ENCODE measurements at regions not wholly inside any gene's neighbourhood (a gene's known extent, or its start where the extent isn't known, plus 50 kb on each side); places are given as distances from the start of the nearest gene placed in this dataset.
"Not testable (repeated sequence)": the region's sequence is repeated elsewhere in the genome, so short reads cannot be mapped to it uniquely, and the experiment has no call there.

DNA sequence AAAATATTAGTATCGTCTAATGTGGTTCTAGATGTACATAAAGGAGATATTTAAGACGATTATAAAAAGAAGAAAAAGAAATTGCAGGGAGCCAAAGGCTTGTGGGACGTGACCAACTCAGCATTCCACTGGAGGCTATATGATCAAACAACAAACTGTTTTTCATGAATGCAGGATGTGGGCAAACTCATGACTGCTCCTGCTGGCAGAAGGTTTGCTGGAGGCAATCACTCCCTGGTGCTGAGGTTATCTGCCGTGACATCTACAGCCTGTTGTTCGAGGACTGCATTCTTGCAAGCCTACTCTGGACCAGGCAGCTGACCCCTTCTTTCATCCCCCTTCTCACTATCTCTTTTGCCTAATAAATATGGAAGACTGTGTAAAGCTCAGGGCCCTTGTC is 518.1 kb downstream of the UQCRFS1 start:
- no peak for FAIRE-seq
- Histone ChIP-seq H3K27me3 (ENCODE audit: control insufficient read depth, insufficient read depth, low read length) (no peaks in the 10 kb centered on the region), H3K4me3 (ENCODE audit: low read depth, low read length) (no peak overlapping the region), H3K36me3 (ENCODE audit: control insufficient read depth, insufficient read depth, low read length) (no peaks in the 10 kb centered on the region)
- TF ChIP-seq, protein P1, sequence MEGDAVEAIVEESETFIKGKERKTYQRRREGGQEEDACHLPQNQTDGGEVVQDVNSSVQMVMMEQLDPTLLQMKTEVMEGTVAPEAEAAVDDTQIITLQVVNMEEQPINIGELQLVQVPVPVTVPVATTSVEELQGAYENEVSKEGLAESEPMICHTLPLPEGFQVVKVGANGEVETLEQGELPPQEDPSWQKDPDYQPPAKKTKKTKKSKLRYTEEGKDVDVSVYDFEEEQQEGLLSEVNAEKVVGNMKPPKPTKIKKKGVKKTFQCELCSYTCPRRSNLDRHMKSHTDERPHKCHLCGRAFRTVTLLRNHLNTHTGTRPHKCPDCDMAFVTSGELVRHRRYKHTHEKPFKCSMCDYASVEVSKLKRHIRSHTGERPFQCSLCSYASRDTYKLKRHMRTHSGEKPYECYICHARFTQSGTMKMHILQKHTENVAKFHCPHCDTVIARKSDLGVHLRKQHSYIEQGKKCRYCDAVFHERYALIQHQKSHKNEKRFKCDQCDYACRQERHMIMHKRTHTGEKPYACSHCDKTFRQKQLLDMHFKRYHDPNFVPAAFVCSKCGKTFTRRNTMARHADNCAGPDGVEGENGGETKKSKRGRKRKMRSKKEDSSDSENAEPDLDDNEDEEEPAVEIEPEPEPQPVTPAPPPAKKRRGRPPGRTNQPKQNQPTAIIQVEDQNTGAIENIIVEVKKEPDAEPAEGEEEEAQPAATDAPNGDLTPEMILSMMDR (IDR thresholded peaks at IDR 0.05; ENCODE audit: insufficient read depth, low read length, severe bottlenecking): no peak
- DNase-seq (ENCODE audit: low read depth): no peak

DNA sequence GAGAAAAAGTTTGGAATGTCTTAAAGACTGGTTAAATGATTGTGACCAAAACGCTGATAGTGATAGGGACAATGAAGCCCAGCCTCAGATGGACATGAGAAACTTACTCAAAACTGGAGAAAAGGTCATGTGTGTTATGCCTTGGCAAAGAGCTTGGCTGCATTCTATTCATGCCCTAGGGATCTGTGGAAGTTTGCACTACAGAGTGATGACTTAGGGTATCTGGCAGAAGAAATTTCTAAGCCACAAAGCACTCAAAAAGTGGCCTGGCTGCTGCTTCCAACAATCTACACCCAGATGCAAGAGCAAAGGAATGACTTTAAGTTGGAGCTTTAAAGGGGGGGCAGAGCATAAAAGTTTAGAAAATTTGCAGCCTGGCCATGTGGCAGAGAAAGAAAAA is 521.3 kb downstream of the UQCRFS1 start:
- DNase-seq (ENCODE audit: low read depth): no peak
- Histone ChIP-seq H3K4me3 (ENCODE audit: low read depth, low read length) (no peak overlapping the region), H3K27me3 (ENCODE audit: control insufficient read depth, insufficient read depth, low read length) (no peaks in the 10 kb centered on the region), H3K36me3 (ENCODE audit: control insufficient read depth, insufficient read depth, low read length) (no peaks in the 10 kb centered on the region)
- no peak for FAIRE-seq
- TF ChIP-seq, protein P1 (IDR thresholded peaks at IDR 0.05; ENCODE audit: insufficient read depth, low read length, severe bottlenecking): no peak

DNA sequence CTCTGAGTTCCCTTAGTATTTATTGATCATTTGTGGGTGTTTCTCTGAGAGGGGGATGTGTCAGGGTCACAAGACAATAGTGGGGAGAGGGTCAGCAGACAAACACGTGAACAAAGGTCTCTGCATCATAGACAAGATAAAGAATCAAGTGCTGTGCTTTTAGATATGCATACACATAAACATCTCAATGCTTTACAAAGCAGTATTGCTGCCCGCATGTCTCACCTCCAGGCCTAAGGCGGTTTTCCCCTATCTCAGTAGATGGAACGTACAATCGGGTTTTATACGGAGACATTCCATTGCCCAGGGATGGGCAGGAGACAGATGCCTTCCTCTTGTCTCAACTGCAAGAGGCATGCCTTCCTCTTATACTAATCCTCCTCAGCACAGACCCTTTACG is 523.5 kb downstream of the UQCRFS1 start:
- not testable (repeated sequence) for H3K27me3 ChIP-seq (ENCODE audit: control insufficient read depth, insufficient read depth, low read length); H3K4me3 ChIP-seq (ENCODE audit: low read depth, low read length); DNase-seq (ENCODE audit: low read depth); H3K36me3 ChIP-seq (ENCODE audit: control insufficient read depth, insufficient read depth, low read length); FAIRE-seq

DNA sequence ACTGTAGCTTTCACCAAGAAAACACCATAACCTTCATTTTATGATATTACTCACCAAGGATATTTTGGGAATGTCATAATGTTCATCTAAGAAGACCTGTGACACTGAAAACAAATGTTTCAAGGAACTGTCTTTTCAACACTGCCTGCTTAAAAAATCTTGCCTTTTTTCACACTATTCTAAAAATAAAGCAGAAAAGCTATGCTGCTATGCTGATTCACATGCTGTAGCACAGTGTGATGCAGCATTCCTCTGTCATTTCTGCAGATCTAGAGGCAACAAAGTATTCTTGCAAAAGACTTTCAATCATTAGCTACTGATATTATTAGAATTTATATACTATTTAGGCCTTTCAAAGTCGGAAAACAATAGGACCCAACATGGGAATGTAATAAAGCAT is 525.7 kb downstream of the UQCRFS1 start:
- no peak for FAIRE-seq
- H3K27me3 ChIP-seq (ENCODE audit: control insufficient read depth, insufficient read depth, low read length): no peaks in the 10 kb centered on the region
- H3K36me3 ChIP-seq (ENCODE audit: control insufficient read depth, insufficient read depth, low read length): no peaks in the 10 kb centered on the region

DNA sequence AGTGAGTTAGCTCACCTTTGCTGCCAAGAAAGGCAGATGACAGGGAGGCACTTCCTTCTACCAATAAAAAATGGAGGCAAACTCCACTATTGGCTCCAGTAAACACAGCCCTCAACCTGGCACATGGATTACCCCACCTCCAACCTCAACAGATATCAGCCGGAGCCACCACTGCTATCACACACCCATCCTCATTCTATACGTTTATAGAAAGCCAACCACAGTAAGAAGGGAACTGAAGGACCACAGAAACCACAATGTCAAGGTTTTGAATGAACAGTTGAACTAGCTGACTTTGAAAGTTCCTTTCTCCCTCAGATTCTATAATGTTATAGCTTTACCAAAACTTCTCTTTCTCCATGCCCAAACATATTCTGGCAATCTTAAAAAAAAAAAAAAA is 526.2 kb downstream of the UQCRFS1 start:
- Histone ChIP-seq H3K4me3 (ENCODE audit: low read depth, low read length) (no peak overlapping the region), H3K27me3 (ENCODE audit: control insufficient read depth, insufficient read depth, low read length) (no peaks in the 10 kb centered on the region), H3K36me3 (ENCODE audit: control insufficient read depth, insufficient read depth, low read length) (no peaks in the 10 kb centered on the region)
- FAIRE-seq: no peak
- TF ChIP-seq, protein P1 (IDR thresholded peaks at IDR 0.05; ENCODE audit: insufficient read depth, low read length, severe bottlenecking): no peak
- no peak for DNase-seq (ENCODE audit: low read depth)

More for the DNA sequence above, 525.7 kb downstream of the UQCRFS1 start:
- DNase-seq (ENCODE audit: low read depth): no peak
- TF ChIP-seq, protein P1 (IDR thresholded peaks at IDR 0.05; ENCODE audit: insufficient read depth, low read length, severe bottlenecking): no peak
- no peak overlapping the region for H3K4me3 ChIP-seq (ENCODE audit: low read depth, low read length)

DNA sequence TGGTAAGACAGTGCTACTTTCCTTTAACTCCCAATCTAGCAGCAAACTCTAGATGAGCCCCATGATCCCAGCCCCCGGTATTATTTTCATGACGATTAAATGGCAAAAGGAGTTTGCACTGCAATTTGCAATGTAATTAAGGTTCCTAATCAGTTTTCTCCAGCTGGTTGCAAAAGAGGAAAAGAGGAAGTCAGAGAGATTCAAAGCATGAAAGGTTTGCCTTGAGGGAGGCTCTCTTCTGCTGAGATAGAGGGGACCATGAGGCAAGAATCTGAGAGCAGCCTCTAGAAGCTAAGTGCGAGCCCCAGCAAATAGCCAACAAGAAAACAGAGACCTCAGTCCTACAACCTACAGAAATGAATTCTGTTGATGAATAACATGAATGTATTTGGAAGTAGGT is 527.1 kb downstream of the UQCRFS1 start:
- Histone ChIP-seq H3K27me3 (ENCODE audit: control insufficient read depth, insufficient read depth, low read length) (no peaks in the 10 kb centered on the region), H3K4me3 (ENCODE audit: low read depth, low read length) (no peak overlapping the region), H3K36me3 (ENCODE audit: control insufficient read depth, insufficient read depth, low read length) (no peaks in the 10 kb centered on the region)
- TF ChIP-seq, protein P1 (IDR thresholded peaks at IDR 0.05; ENCODE audit: insufficient read depth, low read length, severe bottlenecking): no peak
- DNase-seq (ENCODE audit: low read depth) (no peak), FAIRE-seq (no peak)

DNA sequence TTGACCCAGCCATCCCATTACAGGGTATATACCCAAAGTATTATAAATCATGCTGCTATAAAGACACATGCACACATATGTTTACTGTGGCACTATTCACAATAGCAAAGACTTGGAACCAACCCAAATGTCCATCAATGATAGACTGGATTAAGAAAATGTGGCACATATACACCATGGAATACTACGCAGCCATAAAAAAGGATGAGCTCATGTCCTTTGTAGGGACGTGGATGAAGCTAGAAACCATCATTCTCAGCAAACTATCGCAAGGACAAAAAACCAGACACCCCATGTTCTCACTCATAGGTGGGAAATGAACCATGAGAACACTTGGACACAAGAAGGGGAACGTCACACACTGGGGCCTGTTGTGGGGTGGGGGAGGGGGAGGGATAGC is 527.9 kb downstream of the UQCRFS1 start:
- not testable (repeated sequence) for H3K36me3 ChIP-seq (ENCODE audit: control insufficient read depth, insufficient read depth, low read length); H3K4me3 ChIP-seq (ENCODE audit: low read depth, low read length); FAIRE-seq; H3K27me3 ChIP-seq (ENCODE audit: control insufficient read depth, insufficient read depth, low read length); DNase-seq (ENCODE audit: low read depth)

Measured in bronchial epithelial cell (primary cell).